Heart right ventricle (tissue), 16 donors: ENCODE measurements at regions not wholly inside any gene's neighbourhood (a gene's known extent, or its start where the extent isn't known, plus 50 kb on each side); places are given as distances from the start of the nearest gene placed in this dataset.
A peak's percentile ranks its signal among the peaks of the same experiment; 100 is the strongest.

Experiments
- ATAC-seq, 8 donors: fragments of 200-7000 bp; cut with Tn5 transposase; one replicate each; pipeline ENCODE4 v1.9.1; 2020; ENCODE audit warnings: mild to moderate bottlenecking in 8 of 8, moderate library complexity in 8 of 8, moderate number of reproducible peaks in 1 of 8
- DNase-seq, 2 donors: peaks; one replicate each; pipeline ENCODE4 v3.0.0-alpha.2; 2020
- H3K27ac ChIP-seq, 10 donors: fragments of 200-600 bp; sonication (generic) in 2 of 10; one replicate each; pipeline versions ENCODE4 v1.5.0 to v1.8.0; 2020 to 2022; ENCODE audit warnings: mild to moderate bottlenecking in 3 of 10
- H3K27me3 ChIP-seq, 7 donors: fragments of 200-600 bp; one replicate each; pipeline ENCODE4 v1.8.0; 2021 to 2022; ENCODE audit warnings: mild to moderate bottlenecking in 2 of 7
- H3K36me3 ChIP-seq, 9 donors: fragments of 200-600 bp; sonication (generic) in 1 of 9; one replicate each; pipeline versions ENCODE4 v1.5.0 to v1.8.0; 2020 to 2022; ENCODE audit warnings: mild to moderate bottlenecking in 2 of 9
- H3K4me1 ChIP-seq, 9 donors: fragments of 200-600 bp; sonication (generic) in 1 of 9; one replicate each; pipeline versions ENCODE4 v1.5.0 to v1.8.0; 2020 to 2022; ENCODE audit warnings: mild to moderate bottlenecking in 4 of 9
- H3K4me3 ChIP-seq, 10 donors: fragments of 200-600 bp; sonication (generic) in 2 of 10; one replicate each; pipeline versions ENCODE4 v1.5.0 to v1.8.0; 2020 to 2022; ENCODE audit warnings: mild to moderate bottlenecking in 7 of 10, moderate library complexity in 2 of 10
- H3K9me3 ChIP-seq, 11 donors: fragments of 200-600 bp in 10 of 11; sonication (generic) in 2 of 11; one replicate each; pipeline versions ENCODE4 v1.5.0 to v1.8.0; 2013 to 2022; ENCODE audit warnings: mild to moderate bottlenecking in 2 of 11, control low read depth in 1 of 11, moderate library complexity in 1 of 11
- CTCF ChIP-seq, 9 donors: fragments of 200-600 bp; sonication (generic) in 2 of 9; IDR thresholded peaks; one replicate each; pipeline versions ENCODE4 v1.5.0 to v1.8.0; 2021 to 2022; ENCODE audit warnings: antibody characterized with exemption in 9 of 9, mild to moderate bottlenecking in 5 of 9, moderate library complexity in 1 of 9
- WGBS, 2 donors: extraction: QIAGEN DNeasy Blood & Tissue Kit; methylation state at CpG; one replicate each; pipeline ENCODE4 v1.1.7; 2013; ENCODE audit warnings: inconsistent platforms in 1 of 2; 5-methylcytosine and 5-hydroxymethylcytosine counted together
- intact Hi-C, 10 donors: fragments of 100-400 bp; cut with DNase I; formaldehyde crosslinking; loops; one replicate each; pipeline versions ENCODE4 v1.11.1 to v1.14.2; 2022
- donor health status: Arrhythmogenic right ventricular cardiomyopathy.
- donor health status: ischemic (EF 13 %, LVEDD 7.1; RV severe dilation, severe dysfunction).
- donor health status: healthy with polysubstance abuse.
- donor health status: DM: no; HTN: yes; CAD: no.
- donor health status: DM: no; HTN: no; CAD: no.
- donor health status: ischemic (EF 25% LVEDD 6.9; RV normal size, moderate dysfunction).
- donor health status: ischemic (EF 25% LVEDD 5.7; RV mildly dilated, moderate dysfunction).
- donor health status: healthy.
- donor health status: DM: yes; HTN: yes; CAD: no.
- donor health status: Ischemic cardiomyopathy.
- donor health status: ischemic (EF 35%, LVEDD 5.7; RV mildly dilated, moderate dysfunction).
- donor health status: nonischemic (EF 11% LVEDD 7.7; RV severe dilation, severe dysfunction).
- donor health status: DM: yes; HTN: yes; CAD: no.
- donor health status: PGD.
- donor health status: ischemic (EF 29% LVEDD 5.4; RV normal size, mild dysfunction).
- donor health status: nonischemic (EF 23%, LVEDD 6.1; RV moderate dilation, normal function).

GRCh38 chr2:118216224-118216623, 128.0 kb downstream of the INSIG2 start:
- Histone ChIP-seq H3K9me3 (peaks cover 0 to 5% (median 0%) of the 10 kb centered on the region in 11 donors), H3K27ac (no peak overlapping the region), H3K36me3 (no peaks in the 10 kb centered on the region), H3K4me3 (no peak overlapping the region), H3K27me3 (peaks cover 0 to 99% (median 80%) of the 10 kb centered on the region in 7 donors), H3K4me1 (no peaks in the 10 kb centered on the region)
- WGBS, 2 donors, result 78 to 87% methylated on average over 3 of the region's 3 CpGs
- no peak for ATAC-seq
- DNase-seq, result no peak
- TF ChIP-seq CTCF (IDR thresholded peaks at IDR 0.05), result no peak
- intact Hi-C loops, result no loop called here

GRCh38 chr2:118209727-118210126, 121.5 kb downstream of the INSIG2 start:
- 81 to 85% methylated on average over 1 of the region's 1 CpG for WGBS, 2 donors
- no peak for TF ChIP-seq CTCF (IDR thresholded peaks at IDR 0.05)
- intact Hi-C loops, result loop anchor here in 3 of 10 donors (5.0 to 10.0 kb wide), 2 partner anchors 653 to 655 kb away; no protein-coding TSS in a partner anchor
- Histone ChIP-seq H3K27me3 (peaks cover 0 to 80% (median 67%) of the 10 kb centered on the region in 7 donors), H3K27ac (no peak overlapping the region), H3K36me3 (no peaks in the 10 kb centered on the region), H3K4me1 (no peaks in the 10 kb centered on the region), H3K4me3 (no peak overlapping the region), H3K9me3 (peaks cover 0 to 5% (median 0%) of the 10 kb centered on the region in 11 donors)
- no peak for ATAC-seq
- DNase-seq, result no peak

- Histone ChIP-seq H3K36me3 (no peaks in the 10 kb centered on the region), H3K9me3 (no peaks in the 10 kb centered on the region), H3K4me3 (no peak overlapping the region), H3K27ac (no peak overlapping the region), H3K4me1 (no peaks in the 10 kb centered on the region), H3K27me3 (peaks cover 0 to 80% (median 66%) of the 10 kb centered on the region in 7 donors)
- WGBS, 2 donors, result 68 to 71% methylated on average over 5 of the region's 5 CpGs
- no peak for ATAC-seq
- intact Hi-C loops, result loop anchor here in 2 of 10 donors (5.0 to 10.0 kb wide), 2 partner anchors 654 to 657 kb away; no protein-coding TSS in a partner anchor
- TF ChIP-seq CTCF (IDR thresholded peaks at IDR 0.05), result no peak
- no peak for DNase-seq
These were observed 119.6 kb downstream of the INSIG2 start for GRCh38 chr2:118207889-118208288.

GRCh38 chr2:118202707-118203303, 114.5 kb downstream of the INSIG2 start:
- Histone ChIP-seq H3K9me3 (no peaks in the 10 kb centered on the region), H3K27me3 (peaks cover 0 to 49% (median 38%) of the 10 kb centered on the region in 7 donors), H3K36me3 (no peaks in the 10 kb centered on the region), H3K4me3 (no peak overlapping the region), H3K4me1 (no peaks in the 10 kb centered on the region), H3K27ac (no peak overlapping the region)
- TF ChIP-seq CTCF (IDR thresholded peaks at IDR 0.05), result peak; percentile 47 to 79 (median 73)
- intact Hi-C loops, result loop anchor here in 2 of 10 donors (2.0 to 10.0 kb wide), 2 partner anchors 662 kb away; no protein-coding TSS in a partner anchor
- peak in 4 of 8 donors; percentile 46 to 72 (median 56) for ATAC-seq
- WGBS, 2 donors, result 27 to 37% methylated on average over 8 of the region's 8 CpGs
- no peak for DNase-seq
